Astrocyte of the spinal cord (primary cell): ENCODE measurements at regions not wholly inside any gene's neighbourhood (a gene's known extent, or its start where the extent isn't known, plus 50 kb on each side); places are given as distances from the start of the nearest gene placed in this dataset.

ENCODE experiments used
- DNase-seq: peaks from one replicate; pipeline ENCODE4 v3.0.0; 2011; ENCODE audit warnings: low read depth, low spot score
- H3K4me3 ChIP-seq: 2 replicates; pipeline ENCODE4 v1.5.1; 2011; ENCODE audit warnings: low read depth, mild to moderate bottlenecking, low read length, moderate library complexity
- in situ Hi-C: cut with HindIII; loops from 2 replicates; pipeline ENCODE4 v1.10.0; 2017; ENCODE audit warnings: low sequenced_read_pairs
- TF ChIP-seq, protein P1 (sequence below): IDR thresholded peaks from 2 replicates; pipeline ENCODE4 v1.5.1; 2012; ENCODE audit warnings: low read depth, mild to moderate bottlenecking, low read length, inconsistent platforms

DNA sequence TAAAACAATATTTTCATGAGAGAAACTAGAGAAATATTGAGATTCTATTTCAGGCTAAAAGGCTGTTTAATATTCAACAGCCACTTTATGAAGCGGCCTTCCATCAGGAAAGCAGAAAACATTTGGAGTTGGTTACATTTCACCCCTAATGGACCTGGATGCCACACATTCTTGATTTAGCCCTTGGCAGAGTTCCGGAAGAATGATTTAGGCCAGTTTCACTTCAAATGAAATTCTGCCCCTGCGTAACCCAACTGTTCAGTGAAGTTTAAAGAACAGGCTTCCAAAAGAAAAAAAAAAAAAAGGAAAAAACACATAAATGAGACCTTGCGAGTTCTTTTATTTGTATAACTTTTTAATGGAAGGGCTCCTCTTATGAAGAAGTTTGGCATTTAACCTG, 239.2 kb upstream of the AKR1E2 start:
- in situ Hi-C loops: no loop called here
- no peak overlapping the region for H3K4me3 ChIP-seq
- DNase-seq: peak; percentile 24
- TF ChIP-seq, protein P1, sequence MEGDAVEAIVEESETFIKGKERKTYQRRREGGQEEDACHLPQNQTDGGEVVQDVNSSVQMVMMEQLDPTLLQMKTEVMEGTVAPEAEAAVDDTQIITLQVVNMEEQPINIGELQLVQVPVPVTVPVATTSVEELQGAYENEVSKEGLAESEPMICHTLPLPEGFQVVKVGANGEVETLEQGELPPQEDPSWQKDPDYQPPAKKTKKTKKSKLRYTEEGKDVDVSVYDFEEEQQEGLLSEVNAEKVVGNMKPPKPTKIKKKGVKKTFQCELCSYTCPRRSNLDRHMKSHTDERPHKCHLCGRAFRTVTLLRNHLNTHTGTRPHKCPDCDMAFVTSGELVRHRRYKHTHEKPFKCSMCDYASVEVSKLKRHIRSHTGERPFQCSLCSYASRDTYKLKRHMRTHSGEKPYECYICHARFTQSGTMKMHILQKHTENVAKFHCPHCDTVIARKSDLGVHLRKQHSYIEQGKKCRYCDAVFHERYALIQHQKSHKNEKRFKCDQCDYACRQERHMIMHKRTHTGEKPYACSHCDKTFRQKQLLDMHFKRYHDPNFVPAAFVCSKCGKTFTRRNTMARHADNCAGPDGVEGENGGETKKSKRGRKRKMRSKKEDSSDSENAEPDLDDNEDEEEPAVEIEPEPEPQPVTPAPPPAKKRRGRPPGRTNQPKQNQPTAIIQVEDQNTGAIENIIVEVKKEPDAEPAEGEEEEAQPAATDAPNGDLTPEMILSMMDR: no peak

DNA sequence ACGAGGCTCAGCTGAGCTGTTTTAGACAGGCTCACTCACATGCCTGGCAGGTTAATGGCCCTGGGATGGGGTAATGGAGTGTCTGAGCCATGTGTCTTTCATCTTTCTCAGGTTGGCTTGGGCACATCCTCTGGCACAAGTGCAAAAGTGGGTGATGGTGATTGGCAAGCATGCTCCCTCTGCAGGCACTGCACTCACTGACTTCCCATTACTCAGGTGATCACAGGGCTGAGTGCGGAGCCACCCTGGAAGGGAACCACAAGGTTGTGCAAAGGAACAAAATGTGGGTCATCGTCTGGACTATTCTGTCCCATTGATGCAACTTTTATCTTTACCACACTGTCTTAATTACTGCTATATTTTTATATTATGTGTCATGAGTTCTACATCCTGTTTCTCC, 244.1 kb upstream of the AKR1E2 start:
- H3K4me3 ChIP-seq: no peak overlapping the region
- no peak for DNase-seq
- TF ChIP-seq, protein P1: no peak
- in situ Hi-C loops: no loop called here

DNA sequence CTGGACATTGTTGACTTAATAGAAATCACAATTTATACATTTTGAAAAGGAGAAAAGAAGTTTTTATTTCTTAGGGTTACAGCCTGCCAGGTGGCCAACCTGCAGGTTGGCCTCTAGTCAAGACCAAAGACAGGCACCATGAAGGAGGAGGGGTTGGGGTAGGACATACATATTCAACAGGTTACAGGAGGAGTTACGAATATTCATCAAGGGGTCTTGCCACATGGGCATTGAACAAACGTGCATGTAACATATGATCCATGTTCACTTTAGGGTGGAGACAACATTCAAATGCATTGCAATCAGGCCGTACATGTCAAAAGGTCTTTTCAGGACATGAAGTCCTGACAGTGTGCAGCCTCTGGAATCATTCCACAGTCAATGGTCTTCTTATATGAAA, 246.2 kb upstream of the AKR1E2 start:
- TF ChIP-seq, protein P1: no peak
- DNase-seq: no peak
- H3K4me3 ChIP-seq: no peak overlapping the region
- in situ Hi-C loops: no loop called here

DNA sequence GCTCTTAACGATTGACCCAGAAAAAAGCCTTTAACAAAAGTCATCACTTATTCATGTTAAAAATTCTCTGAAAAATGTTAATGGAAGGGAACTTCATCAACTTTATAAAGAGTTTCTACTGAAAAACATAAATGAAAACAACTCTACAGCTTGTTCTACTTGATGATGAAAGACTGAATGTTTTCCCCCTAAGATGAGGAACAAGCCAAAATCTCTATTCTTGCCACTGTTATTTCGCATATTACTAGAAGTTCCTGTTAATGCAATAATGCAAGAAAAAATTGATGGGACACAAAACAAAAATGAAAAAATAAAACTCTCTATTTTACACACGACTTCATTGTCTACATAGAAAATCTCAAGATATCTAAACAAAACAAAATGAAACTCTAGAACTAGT, 249.8 kb upstream of the AKR1E2 start:
- H3K4me3 ChIP-seq: no peak overlapping the region
- DNase-seq: no peak
- TF ChIP-seq, protein P1: no peak
- in situ Hi-C loops: no loop called here

- TF ChIP-seq, protein P1: no peak
- no peak overlapping the region for H3K4me3 ChIP-seq
- in situ Hi-C loops: no loop called here
These were observed 256.9 kb upstream of the AKR1E2 start for GRCh38 chr10:4569151-4569550.

DNA sequence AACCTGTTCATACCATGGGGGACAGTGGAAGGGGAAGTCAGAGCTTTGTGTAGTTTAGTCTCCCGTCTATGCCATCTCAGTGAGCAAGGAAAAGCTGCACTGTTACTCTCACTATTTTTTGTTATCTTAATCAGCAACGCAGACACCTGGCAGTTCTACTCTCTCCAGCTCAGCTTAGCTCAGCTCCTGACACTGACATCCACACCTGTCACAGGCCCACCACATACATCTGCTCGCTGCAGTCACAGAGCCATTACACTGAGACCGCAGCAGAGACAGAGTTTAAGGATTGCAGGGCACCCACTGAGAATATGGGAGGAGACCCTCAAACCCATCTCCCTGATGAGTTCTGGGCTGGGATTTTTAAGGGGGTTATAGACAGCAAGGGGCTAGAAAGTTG, 257.3 kb upstream of the AKR1E2 start:
- TF ChIP-seq, protein P1: no peak
- in situ Hi-C loops: no loop called here

More at GRCh38 chr10:4569151-4569550, 256.9 kb upstream of the AKR1E2 start:
- no peak for DNase-seq

DNA sequence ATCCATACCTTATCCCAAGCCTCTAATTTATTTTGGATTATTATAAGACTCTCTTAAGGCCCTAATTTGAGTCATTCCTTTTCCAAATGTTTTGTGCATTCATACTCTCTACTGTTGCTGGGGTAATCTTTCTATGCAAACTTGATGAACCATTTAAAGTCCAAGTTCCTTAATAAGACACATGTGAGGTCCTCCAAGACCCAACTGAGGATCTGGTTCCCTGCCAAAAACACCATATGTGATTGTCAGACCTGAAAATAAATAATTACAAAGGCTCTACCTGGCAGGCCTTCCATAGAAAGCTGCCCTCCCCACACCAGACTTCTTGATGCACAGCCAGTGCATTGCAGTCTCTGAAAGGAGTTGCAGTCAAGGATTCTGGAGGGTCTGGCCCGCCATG, 257.9 kb upstream of the AKR1E2 start:
- TF ChIP-seq, protein P1: no peak
- no peak for DNase-seq
- H3K4me3 ChIP-seq: no peak overlapping the region
- in situ Hi-C loops: no loop called here

More for the DNA sequence above, 257.3 kb upstream of the AKR1E2 start:
- DNase-seq: no peak
- no peak overlapping the region for H3K4me3 ChIP-seq
